ENCODE measurements at regions not wholly inside any gene's neighbourhood (a gene's known extent, or its start where the extent isn't known, plus 50 kb on each side); places are given as distances from the start of the nearest gene placed in this dataset.

- no peak overlapping the region for H3K4me2 ChIP-seq (ENCODE audit: low read depth, low read length, poor library complexity, severe bottlenecking)
- H3K4me1 ChIP-seq (ENCODE audit: insufficient read depth, low read length, poor library complexity, severe bottlenecking) = no peaks in the 10 kb centered on the region
- H3K36me3 ChIP-seq (ENCODE audit: insufficient read depth, low read length) = no peaks in the 10 kb centered on the region
- TF ChIP-seq EZH2phosphoT487 (IDR thresholded peaks at IDR 0.05; ENCODE audit: borderline replicate concordance) (no peak), CTCF (conservative IDR thresholded peaks at IDR 0.05; ENCODE audit: low read length) (no peak)
- H3F3A ChIP-seq (ENCODE audit: low read depth) = no peaks in the 10 kb centered on the region
- no peaks in the 10 kb centered on the region for H3K9me2 ChIP-seq (replicated peaks; ENCODE audit: low read depth, low read length)
- H2AFZ ChIP-seq (ENCODE audit: low read length) = no peak overlapping the region
- H3K9me3 ChIP-seq (ENCODE audit: insufficient read depth, low read depth, low read length) = peaks cover 23% of the 10 kb centered on the region; the same call in 1 of the 2 replicates
- H3K4me3 ChIP-seq (ENCODE audit: low read length, poor library complexity, severe bottlenecking) = no peak overlapping the region
- H4K20me1 ChIP-seq (ENCODE audit: insufficient read depth, low read length, poor library complexity, severe bottlenecking) = no peaks in the 10 kb centered on the region
- no peaks in the 10 kb centered on the region for H3K79me2 ChIP-seq (ENCODE audit: insufficient read depth, low read length)
- H3K27me3 ChIP-seq (ENCODE audit: insufficient read depth, low read length, poor library complexity, severe bottlenecking) = no peaks in the 10 kb centered on the region
- no peak overlapping the region for H3K9ac ChIP-seq (ENCODE audit: low read depth, low read length, poor library complexity, severe bottlenecking)
These were observed 167.2 kb downstream of the UQCRFS1 start for GRCh38 chr19:29045679-29046254.

- Histone ChIP-seq H4K20me1 (ENCODE audit: insufficient read depth, low read length, poor library complexity, severe bottlenecking) (no peaks in the 10 kb centered on the region), H2AFZ (ENCODE audit: low read length) (no peak overlapping the region), H3K9ac (ENCODE audit: low read depth, low read length, poor library complexity, severe bottlenecking) (no peak overlapping the region), H3K27me3 (ENCODE audit: insufficient read depth, low read length, poor library complexity, severe bottlenecking) (no peaks in the 10 kb centered on the region), H3K4me1 (ENCODE audit: insufficient read depth, low read length, poor library complexity, severe bottlenecking) (no peaks in the 10 kb centered on the region), H3K9me2 (replicated peaks; ENCODE audit: low read depth, low read length) (no peaks in the 10 kb centered on the region), H3K79me2 (ENCODE audit: insufficient read depth, low read length) (no peaks in the 10 kb centered on the region), H3K4me3 (ENCODE audit: low read length, poor library complexity, severe bottlenecking) (no peak overlapping the region), H3K4me2 (ENCODE audit: low read depth, low read length, poor library complexity, severe bottlenecking) (no peak overlapping the region), H3K36me3 (ENCODE audit: insufficient read depth, low read length) (no peaks in the 10 kb centered on the region), H3F3A (ENCODE audit: low read depth) (no peaks in the 10 kb centered on the region), H3K9me3 (ENCODE audit: insufficient read depth, low read depth, low read length) (peaks cover 21% of the 10 kb centered on the region; the same call in 1 of the 2 replicates)
- no peak for TF ChIP-seq CTCF (conservative IDR thresholded peaks at IDR 0.05; ENCODE audit: low read length)
- TF ChIP-seq EZH2phosphoT487 (IDR thresholded peaks at IDR 0.05; ENCODE audit: borderline replicate concordance) = no peak
These were observed 168.9 kb downstream of the UQCRFS1 start for GRCh38 chr19:29044037-29044436.

GRCh38 chr19:29042450-29042849 lies 170.5 kb downstream of the UQCRFS1 start:
- TF ChIP-seq EZH2phosphoT487 (IDR thresholded peaks at IDR 0.05; ENCODE audit: borderline replicate concordance) = no peak
- no peak overlapping the region for H2AFZ ChIP-seq (ENCODE audit: low read length)
- no peaks in the 10 kb centered on the region for H3K9me2 ChIP-seq (replicated peaks; ENCODE audit: low read depth, low read length)
- no peaks in the 10 kb centered on the region for H3K4me1 ChIP-seq (ENCODE audit: insufficient read depth, low read length, poor library complexity, severe bottlenecking)
- no peaks in the 10 kb centered on the region for H3K27me3 ChIP-seq (ENCODE audit: insufficient read depth, low read length, poor library complexity, severe bottlenecking)
- no peaks in the 10 kb centered on the region for H3K79me2 ChIP-seq (ENCODE audit: insufficient read depth, low read length)
- peaks cover 21% of the 10 kb centered on the region; the same call in 1 of the 2 replicates for H3K9me3 ChIP-seq (ENCODE audit: insufficient read depth, low read depth, low read length)
- no peaks in the 10 kb centered on the region for H3K36me3 ChIP-seq (ENCODE audit: insufficient read depth, low read length)
- H4K20me1 ChIP-seq (ENCODE audit: insufficient read depth, low read length, poor library complexity, severe bottlenecking) = no peaks in the 10 kb centered on the region
- H3K9ac ChIP-seq (ENCODE audit: low read depth, low read length, poor library complexity, severe bottlenecking) = no peak overlapping the region
- no peak overlapping the region for H3K4me3 ChIP-seq (ENCODE audit: low read length, poor library complexity, severe bottlenecking)
- no peak overlapping the region for H3K4me2 ChIP-seq (ENCODE audit: low read depth, low read length, poor library complexity, severe bottlenecking)
- H3F3A ChIP-seq (ENCODE audit: low read depth) = no peaks in the 10 kb centered on the region

- no peaks in the 10 kb centered on the region for H3K4me1 ChIP-seq (ENCODE audit: insufficient read depth, low read length, poor library complexity, severe bottlenecking)
- no peak overlapping the region for H3K9ac ChIP-seq (ENCODE audit: low read depth, low read length, poor library complexity, severe bottlenecking)
- H3K4me2 ChIP-seq (ENCODE audit: low read depth, low read length, poor library complexity, severe bottlenecking) = no peak overlapping the region
- no peaks in the 10 kb centered on the region for H3K27me3 ChIP-seq (ENCODE audit: insufficient read depth, low read length, poor library complexity, severe bottlenecking)
- no peaks in the 10 kb centered on the region for H3K79me2 ChIP-seq (ENCODE audit: insufficient read depth, low read length)
- H3K9me3 ChIP-seq (ENCODE audit: insufficient read depth, low read depth, low read length) = peaks cover 17% of the 10 kb centered on the region; the same call in 1 of the 2 replicates
- no peak overlapping the region for H2AFZ ChIP-seq (ENCODE audit: low read length)
- no peaks in the 10 kb centered on the region for H3K36me3 ChIP-seq (ENCODE audit: insufficient read depth, low read length)
- no peak overlapping the region for H3K4me3 ChIP-seq (ENCODE audit: low read length, poor library complexity, severe bottlenecking)
- no peaks in the 10 kb centered on the region for H3F3A ChIP-seq (ENCODE audit: low read depth)
- H3K9me2 ChIP-seq (replicated peaks; ENCODE audit: low read depth, low read length) = no peaks in the 10 kb centered on the region
- TF ChIP-seq CTCF (conservative IDR thresholded peaks at IDR 0.05; ENCODE audit: low read length) = no peak
- no peak for TF ChIP-seq EZH2phosphoT487 (IDR thresholded peaks at IDR 0.05; ENCODE audit: borderline replicate concordance)
- H4K20me1 ChIP-seq (ENCODE audit: insufficient read depth, low read length, poor library complexity, severe bottlenecking) = no peaks in the 10 kb centered on the region
These were observed 172.0 kb downstream of the UQCRFS1 start for GRCh38 chr19:29040951-29041350.

Data from Loucy (cell line).